GM12875 (cell line): ENCODE measurements at regions not wholly inside any gene's neighbourhood (a gene's known extent, or its start where the extent isn't known, plus 50 kb on each side); places are given as distances from the start of the nearest gene placed in this dataset.

Source experiments
- H3K4me3 ChIP-seq: one replicate; pipeline ENCODE4 v1.5.1; 2011; ENCODE audit warnings: low read depth, low read length, control low read depth
- TF ChIP-seq, protein P1 (sequence below): IDR thresholded peaks from 2 replicates; pipeline ENCODE4 v1.5.1; 2011; ENCODE audit warnings: low read depth, mild to moderate bottlenecking, control low read depth, inconsistent platforms, low read length, moderate library complexity, borderline replicate concordance; ENCODE audit not compliant: insufficient read depth

DNA sequence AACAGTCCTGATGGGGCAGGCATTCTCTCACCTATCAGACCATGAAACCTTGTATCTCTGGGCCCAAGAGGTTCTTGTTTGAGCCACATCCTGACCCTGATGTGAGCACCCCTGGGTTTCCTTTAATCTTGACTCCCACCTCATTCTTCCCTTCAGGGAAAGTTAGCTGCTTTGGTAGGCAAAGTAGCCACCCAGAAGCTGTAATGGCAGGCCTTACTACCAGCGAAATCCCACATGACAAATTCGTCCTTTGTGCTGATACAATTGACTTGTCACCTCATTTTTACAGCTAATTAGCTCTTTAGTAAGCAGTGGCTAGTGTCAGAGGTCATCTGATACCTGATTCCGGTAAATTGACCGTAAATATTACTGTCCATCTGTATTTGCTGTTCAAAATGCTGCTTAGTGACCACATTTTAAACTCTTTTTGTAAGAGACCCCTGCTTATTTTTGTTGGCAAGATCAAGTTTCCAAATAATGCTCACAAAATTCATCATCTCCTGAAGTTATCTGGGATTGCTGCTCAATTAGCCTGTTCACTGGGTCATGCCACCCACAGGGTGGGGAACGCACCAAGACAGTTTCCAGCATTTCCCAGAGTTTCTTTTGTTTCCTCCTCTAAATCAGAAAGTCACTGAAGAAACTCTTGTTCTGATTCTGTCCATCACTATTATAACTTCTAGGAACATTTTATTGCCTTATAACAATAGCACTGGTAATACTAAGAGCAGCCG is 329.7 kb downstream of the GPAT3 start:
- TF ChIP-seq, protein P1, sequence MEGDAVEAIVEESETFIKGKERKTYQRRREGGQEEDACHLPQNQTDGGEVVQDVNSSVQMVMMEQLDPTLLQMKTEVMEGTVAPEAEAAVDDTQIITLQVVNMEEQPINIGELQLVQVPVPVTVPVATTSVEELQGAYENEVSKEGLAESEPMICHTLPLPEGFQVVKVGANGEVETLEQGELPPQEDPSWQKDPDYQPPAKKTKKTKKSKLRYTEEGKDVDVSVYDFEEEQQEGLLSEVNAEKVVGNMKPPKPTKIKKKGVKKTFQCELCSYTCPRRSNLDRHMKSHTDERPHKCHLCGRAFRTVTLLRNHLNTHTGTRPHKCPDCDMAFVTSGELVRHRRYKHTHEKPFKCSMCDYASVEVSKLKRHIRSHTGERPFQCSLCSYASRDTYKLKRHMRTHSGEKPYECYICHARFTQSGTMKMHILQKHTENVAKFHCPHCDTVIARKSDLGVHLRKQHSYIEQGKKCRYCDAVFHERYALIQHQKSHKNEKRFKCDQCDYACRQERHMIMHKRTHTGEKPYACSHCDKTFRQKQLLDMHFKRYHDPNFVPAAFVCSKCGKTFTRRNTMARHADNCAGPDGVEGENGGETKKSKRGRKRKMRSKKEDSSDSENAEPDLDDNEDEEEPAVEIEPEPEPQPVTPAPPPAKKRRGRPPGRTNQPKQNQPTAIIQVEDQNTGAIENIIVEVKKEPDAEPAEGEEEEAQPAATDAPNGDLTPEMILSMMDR = no peak
- no peak overlapping the region for H3K4me3 ChIP-seq

DNA sequence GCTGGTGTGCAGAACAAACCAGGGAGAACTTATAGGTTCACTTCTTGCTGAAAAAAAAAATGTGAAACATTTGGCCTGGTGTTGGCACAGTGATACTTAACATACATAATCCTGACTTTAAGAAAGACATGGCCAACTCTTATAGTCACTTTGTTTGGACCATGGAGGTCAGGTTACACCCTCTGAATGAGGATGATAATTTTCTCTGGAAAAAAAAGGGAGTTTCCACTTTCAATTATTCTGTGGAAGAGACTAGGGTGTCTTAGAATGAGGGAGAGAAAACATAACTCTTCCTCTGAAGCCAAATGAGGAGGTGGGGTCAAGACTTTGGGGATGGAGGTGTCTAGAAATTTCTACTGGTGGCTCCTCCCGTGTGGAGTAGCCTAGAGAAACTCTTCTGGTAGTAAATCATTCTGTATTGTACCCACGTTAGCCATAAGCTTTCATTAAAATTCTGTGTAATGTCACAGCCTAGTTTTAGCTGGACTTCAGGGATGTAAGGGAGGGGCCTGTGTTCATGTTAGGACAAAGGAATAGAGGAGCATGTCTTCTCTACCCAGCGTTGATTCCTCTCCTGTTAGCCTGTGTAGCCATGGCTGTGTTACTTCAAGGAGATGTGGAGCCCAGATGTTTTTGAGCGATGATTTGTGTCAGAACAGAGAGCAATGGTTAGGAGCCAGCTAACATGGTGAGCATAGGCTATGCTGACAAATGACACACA is 328.3 kb downstream of the GPAT3 start:
- no peak overlapping the region for H3K4me3 ChIP-seq
- TF ChIP-seq, protein P1 = no peak

DNA sequence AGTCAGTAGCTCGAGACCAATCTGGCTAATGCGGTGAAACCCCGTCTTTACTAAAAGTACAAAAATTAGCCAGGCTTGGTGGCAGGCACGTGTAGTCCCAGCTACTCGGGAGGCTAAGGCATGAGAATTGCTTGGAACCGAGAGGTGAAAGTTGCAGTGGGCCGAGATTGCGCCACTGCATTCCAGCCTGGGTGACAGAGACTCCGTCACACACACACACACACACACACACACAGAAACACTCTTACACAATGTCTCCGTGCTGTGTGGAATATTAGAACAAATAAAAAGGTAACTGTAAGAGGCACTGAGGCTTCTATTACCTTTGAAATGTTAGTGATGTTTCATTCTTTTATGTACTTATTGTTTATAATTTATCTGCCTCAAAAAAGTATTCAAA is 326.6 kb downstream of the GPAT3 start:
- TF ChIP-seq, protein P1 = no peak
- H3K4me3 ChIP-seq = no peak overlapping the region

DNA sequence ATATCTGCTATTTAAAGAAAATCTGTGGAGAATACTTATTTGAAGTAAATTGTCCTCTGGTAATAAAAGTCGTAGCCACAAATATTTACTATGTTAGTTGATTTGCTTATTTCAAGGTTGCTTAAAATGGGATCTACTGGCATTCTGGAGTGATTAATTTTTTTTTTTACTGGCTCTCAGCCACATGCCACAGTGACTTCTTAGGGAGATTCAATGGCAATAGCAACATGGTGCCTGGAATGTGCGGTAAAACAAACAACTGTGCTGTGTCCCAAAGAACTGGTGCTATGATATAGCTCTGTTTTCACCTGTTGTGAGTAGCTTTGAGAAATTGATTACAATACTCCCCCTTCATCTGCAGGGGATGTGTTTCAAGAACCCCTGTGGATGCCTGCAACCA is 324.3 kb downstream of the GPAT3 start:
- TF ChIP-seq, protein P1 = no peak
- H3K4me3 ChIP-seq = no peak overlapping the region

DNA sequence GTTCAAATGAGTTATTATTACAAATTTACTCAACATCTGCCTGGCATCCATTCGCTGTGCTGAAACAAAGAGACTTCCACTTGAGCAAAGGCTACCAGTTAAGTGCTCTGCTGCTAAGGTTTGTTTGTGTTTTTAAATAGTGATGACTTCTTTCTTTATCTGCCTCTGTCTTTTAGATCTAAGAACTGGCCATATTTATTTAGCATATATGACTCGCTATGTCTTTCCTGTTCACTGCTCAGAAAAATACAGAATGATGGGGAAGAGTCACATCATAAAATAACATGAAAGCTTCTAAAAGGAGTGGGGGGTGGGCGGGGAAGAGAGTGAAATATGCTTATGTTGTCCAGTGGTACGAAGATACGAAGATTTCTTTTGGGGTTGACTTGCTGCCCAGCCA is 322.2 kb downstream of the GPAT3 start:
- H3K4me3 ChIP-seq = no peak overlapping the region
- TF ChIP-seq, protein P1 = no peak

DNA sequence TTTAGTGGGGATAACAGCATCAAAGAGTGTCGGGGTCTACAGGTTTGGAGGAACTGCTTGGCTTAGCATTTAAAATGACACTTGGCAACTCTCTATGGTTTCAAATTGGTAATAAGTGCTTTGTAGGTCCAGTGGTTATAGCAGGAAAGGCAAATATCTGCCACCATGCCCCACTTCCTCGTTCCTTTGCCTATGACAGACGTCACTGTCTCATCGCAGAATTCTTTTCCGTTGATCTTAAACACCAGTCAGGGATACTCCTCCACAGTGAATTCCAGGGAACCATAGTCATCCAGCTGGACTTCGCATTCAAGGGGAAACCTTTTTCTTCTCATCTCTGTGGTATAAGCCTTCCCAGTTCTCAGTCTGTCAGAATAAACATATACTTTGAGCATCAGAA is 319.1 kb downstream of the GPAT3 start:
- no peak overlapping the region for H3K4me3 ChIP-seq
- TF ChIP-seq, protein P1 = no peak

DNA sequence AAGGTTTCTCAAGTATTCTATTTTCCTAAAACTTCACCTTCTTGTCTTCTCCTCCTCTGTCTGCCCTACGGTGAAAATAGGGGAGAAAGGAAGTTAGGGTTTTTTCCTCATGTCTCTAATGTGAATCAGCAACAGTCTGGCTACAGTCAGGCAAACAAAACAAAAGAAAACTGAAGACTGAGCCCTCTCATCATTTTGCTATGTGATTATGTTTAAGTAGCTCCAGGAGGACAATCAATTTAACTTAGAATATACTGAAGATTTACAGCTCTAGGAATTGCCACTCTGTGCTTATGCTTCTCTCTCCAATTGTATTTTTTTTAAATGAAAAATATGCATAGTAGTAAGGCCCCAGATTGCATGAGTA is 316.2 kb downstream of the GPAT3 start:
- TF ChIP-seq, protein P1 = no peak
- H3K4me3 ChIP-seq = no peak overlapping the region
